PC-3 (cell line): ENCODE measurements at regions not wholly inside any gene's neighbourhood (a gene's known extent, or its start where the extent isn't known, plus 50 kb on each side); places are given as distances from the start of the nearest gene placed in this dataset.

Experiments
- EZH2 ChIP-seq: fragments of 300-600 bp; sonication (generic); IDR thresholded peaks from one replicate; pipeline ENCODE4 v1.6.1; 2017; ENCODE audit warnings: antibody characterized with exemption, mild to moderate bottlenecking, low read length; ENCODE audit not compliant: unreplicated experiment
- TF ChIP-seq, protein P1 (sequence below): fragments of 300-600 bp; sonication (generic); conservative IDR thresholded peaks from 2 replicates; pipeline ENCODE4 v1.5.1; 2017; ENCODE audit warnings: antibody characterized with exemption, low read depth, mild to moderate bottlenecking, low read length

DNA sequence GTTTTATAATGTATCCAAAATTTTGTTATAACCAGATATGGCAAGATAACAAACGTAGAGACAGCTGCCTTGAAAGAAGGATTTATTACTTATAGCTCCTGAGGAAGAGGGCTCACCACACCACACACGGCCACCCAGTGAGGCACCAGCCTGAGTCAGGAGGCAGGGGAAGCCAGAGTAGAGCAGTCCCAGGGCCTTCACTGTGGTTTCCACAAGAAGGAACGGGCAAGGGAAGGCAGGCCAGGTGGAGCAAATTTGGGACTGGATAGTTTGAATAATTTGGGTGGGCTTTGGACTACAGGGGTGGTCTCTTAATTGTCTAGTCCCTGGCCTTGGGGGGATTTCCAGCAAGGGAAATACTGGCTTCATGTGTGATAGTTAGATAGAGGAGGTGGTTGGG, 72.5 kb downstream of the RRAGC start:
- TF ChIP-seq, protein P1, sequence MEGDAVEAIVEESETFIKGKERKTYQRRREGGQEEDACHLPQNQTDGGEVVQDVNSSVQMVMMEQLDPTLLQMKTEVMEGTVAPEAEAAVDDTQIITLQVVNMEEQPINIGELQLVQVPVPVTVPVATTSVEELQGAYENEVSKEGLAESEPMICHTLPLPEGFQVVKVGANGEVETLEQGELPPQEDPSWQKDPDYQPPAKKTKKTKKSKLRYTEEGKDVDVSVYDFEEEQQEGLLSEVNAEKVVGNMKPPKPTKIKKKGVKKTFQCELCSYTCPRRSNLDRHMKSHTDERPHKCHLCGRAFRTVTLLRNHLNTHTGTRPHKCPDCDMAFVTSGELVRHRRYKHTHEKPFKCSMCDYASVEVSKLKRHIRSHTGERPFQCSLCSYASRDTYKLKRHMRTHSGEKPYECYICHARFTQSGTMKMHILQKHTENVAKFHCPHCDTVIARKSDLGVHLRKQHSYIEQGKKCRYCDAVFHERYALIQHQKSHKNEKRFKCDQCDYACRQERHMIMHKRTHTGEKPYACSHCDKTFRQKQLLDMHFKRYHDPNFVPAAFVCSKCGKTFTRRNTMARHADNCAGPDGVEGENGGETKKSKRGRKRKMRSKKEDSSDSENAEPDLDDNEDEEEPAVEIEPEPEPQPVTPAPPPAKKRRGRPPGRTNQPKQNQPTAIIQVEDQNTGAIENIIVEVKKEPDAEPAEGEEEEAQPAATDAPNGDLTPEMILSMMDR, result no peak
- no peak for TF ChIP-seq EZH2
